Prostate gland (tissue), 2 donors: ENCODE measurements at regions not wholly inside any gene's neighbourhood (a gene's known extent, or its start where the extent isn't known, plus 50 kb on each side); places are given as distances from the start of the nearest gene placed in this dataset.

Source experiments
- DNase-seq: peaks from one replicate; pipeline ENCODE4 v3.0.0-alpha.2; 2019; ENCODE audit warnings: low spot score
- H3K27ac ChIP-seq, 2 donors: fragments of 200-600 bp; sonication (generic); 2 replicates each; pipeline ENCODE4 v1.5.1; 2017 to 2019
- H3K27me3 ChIP-seq: fragments of 200-600 bp; sonication (generic); replicated peaks from 2 replicates; pipeline ENCODE4 v1.5.1; 2019; ENCODE audit not compliant: insufficient read depth
- H3K36me3 ChIP-seq, 2 donors: fragments of 200-600 bp; sonication (generic); 1 replicate in 1 of 2; 2 replicates in 1 of 2; pipeline versions ENCODE4 v1.5.1 to v1.8.1; 2017 to 2019
- H3K4me1 ChIP-seq: fragments of 200-600 bp; sonication (generic); replicated peaks from 2 replicates; pipeline ENCODE4 v1.5.1; 2019
- H3K4me3 ChIP-seq, 2 donors: fragments of 200-600 bp; sonication (generic); 2 replicates each; pipeline ENCODE4 v1.5.1; 2017 to 2019
- H3K9me3 ChIP-seq: fragments of 200-600 bp; sonication (generic); 2 replicates; pipeline ENCODE4 v1.5.1; 2017
- POLR2A ChIP-seq: fragments of 450-650 bp; IDR thresholded peaks from one replicate; pipeline ENCODE4 v1.6.1; 2016; ENCODE audit warnings: antibody characterized with exemption, mild to moderate bottlenecking
- POLR2AphosphoS5 ChIP-seq: sonication (generic); formaldehyde crosslinking; IDR thresholded peaks from one replicate; pipeline ENCODE4 v1.6.1; 2017; ENCODE audit warnings: antibody characterized with exemption
- WGBS: methylation state at CpG from one replicate; pipeline ENCODE4 v1.1.5; 2018; 5-methylcytosine and 5-hydroxymethylcytosine counted together
- intact Hi-C: fragments of 100-400 bp; cut with DNase I; formaldehyde crosslinking; loops from one replicate; pipeline ENCODE4 v1.14.2; 2022
- TF ChIP-seq, protein P1 (sequence below), 4 experiments: fragments of 200-600 bp in 2 of 4; fragments of 450-650 bp in 2 of 4; sonication (generic) in 2 of 4; IDR thresholded peaks; 1 replicate in 3 of 4; 2 replicates in 1 of 4; pipeline ENCODE4 v1.5.1; 2016 to 2019; ENCODE audit warnings: antibody characterized with exemption in 4 of 4, mild to moderate bottlenecking in 2 of 4, moderate library complexity in 2 of 4

GRCh38 chr13:73722120-73722519, 412.1 kb downstream of the KLF12 start:
- H3K27me3 ChIP-seq, result no peaks in the 10 kb centered on the region
- no peak overlapping the region for H3K4me3 ChIP-seq
- no peaks in the 10 kb centered on the region for H3K9me3 ChIP-seq
- no peaks in the 10 kb centered on the region for H3K4me1 ChIP-seq
- H3K36me3 ChIP-seq, result no peaks in the 10 kb centered on the region
- 39% methylated on average over 1 of the region's 1 CpG for WGBS
- H3K27ac ChIP-seq, result no peak overlapping the region
- intact Hi-C loops, result no loop called here
- TF ChIP-seq POLR2AphosphoS5, result no peak
- TF ChIP-seq, protein P1, sequence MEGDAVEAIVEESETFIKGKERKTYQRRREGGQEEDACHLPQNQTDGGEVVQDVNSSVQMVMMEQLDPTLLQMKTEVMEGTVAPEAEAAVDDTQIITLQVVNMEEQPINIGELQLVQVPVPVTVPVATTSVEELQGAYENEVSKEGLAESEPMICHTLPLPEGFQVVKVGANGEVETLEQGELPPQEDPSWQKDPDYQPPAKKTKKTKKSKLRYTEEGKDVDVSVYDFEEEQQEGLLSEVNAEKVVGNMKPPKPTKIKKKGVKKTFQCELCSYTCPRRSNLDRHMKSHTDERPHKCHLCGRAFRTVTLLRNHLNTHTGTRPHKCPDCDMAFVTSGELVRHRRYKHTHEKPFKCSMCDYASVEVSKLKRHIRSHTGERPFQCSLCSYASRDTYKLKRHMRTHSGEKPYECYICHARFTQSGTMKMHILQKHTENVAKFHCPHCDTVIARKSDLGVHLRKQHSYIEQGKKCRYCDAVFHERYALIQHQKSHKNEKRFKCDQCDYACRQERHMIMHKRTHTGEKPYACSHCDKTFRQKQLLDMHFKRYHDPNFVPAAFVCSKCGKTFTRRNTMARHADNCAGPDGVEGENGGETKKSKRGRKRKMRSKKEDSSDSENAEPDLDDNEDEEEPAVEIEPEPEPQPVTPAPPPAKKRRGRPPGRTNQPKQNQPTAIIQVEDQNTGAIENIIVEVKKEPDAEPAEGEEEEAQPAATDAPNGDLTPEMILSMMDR (IDR thresholded peaks at IDR 0.05), result no peak
- TF ChIP-seq POLR2A, result no peak
- no peak for DNase-seq

- WGBS, result 99% methylated on average over 4 of the region's 4 CpGs
- no peaks in the 10 kb centered on the region for H3K9me3 ChIP-seq
- TF ChIP-seq POLR2AphosphoS5, result no peak
- H3K4me1 ChIP-seq, result no peaks in the 10 kb centered on the region
- H3K4me3 ChIP-seq, result no peak overlapping the region
- no peaks in the 10 kb centered on the region for H3K27me3 ChIP-seq
- intact Hi-C loops, result no loop called here
- no peaks in the 10 kb centered on the region for H3K36me3 ChIP-seq
- no peak overlapping the region for H3K27ac ChIP-seq
- DNase-seq, result no peak
Observed at GRCh38 chr13:73721571-73721970, 412.6 kb downstream of the KLF12 start.

- TF ChIP-seq POLR2AphosphoS5 (no peak), POLR2A (no peak)
- TF ChIP-seq, protein P1 (IDR thresholded peaks at IDR 0.05), result no peak
Observed at GRCh38 chr13:73720216-73720840, 413.9 kb downstream of the KLF12 start.

GRCh38 chr13:73718246-73718645, 416.0 kb downstream of the KLF12 start:
- intact Hi-C loops, result no loop called here
- H3K36me3 ChIP-seq, result no peaks in the 10 kb centered on the region
- no peak for DNase-seq
- TF ChIP-seq, protein P1 (IDR thresholded peaks at IDR 0.05), result no peak
- TF ChIP-seq POLR2A (no peak), POLR2AphosphoS5 (no peak)
- no peaks in the 10 kb centered on the region for H3K9me3 ChIP-seq
- no peaks in the 10 kb centered on the region for H3K27me3 ChIP-seq
- 93% methylated on average over 6 of the region's 6 CpGs for WGBS
- H3K4me1 ChIP-seq, result no peaks in the 10 kb centered on the region
- H3K4me3 ChIP-seq, result no peak overlapping the region
- no peak overlapping the region for H3K27ac ChIP-seq

More at GRCh38 chr13:73720216-73720840, 413.9 kb downstream of the KLF12 start:
- 94% methylated on average over 5 of the region's 5 CpGs for WGBS
- intact Hi-C loops, result no loop called here
- Histone ChIP-seq H3K36me3 (no peaks in the 10 kb centered on the region), H3K27me3 (no peaks in the 10 kb centered on the region), H3K27ac (no peak overlapping the region), H3K9me3 (no peaks in the 10 kb centered on the region), H3K4me3 (no peak overlapping the region), H3K4me1 (no peaks in the 10 kb centered on the region)
- DNase-seq, result no peak

DNA sequence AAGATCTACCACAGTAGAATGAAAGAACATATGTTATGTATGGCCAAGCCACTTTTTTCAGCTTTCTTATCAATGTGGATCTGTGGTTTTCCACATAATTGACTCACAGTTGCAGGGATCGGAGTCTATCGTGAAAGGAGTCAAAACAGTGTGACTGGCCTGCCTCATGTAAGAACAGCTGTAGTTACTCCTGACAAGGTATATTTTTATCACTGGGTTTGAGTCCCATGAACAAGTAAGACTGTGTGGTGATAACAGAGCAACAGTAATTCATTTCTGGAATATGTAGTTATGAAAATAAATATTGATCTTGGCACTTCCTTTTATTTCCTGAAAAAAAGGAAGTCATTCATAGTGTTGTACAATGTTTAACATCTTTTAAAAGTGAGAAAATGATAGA, 416.6 kb downstream of the KLF12 start:
- 20% methylated on average over 2 of the region's 2 CpGs for WGBS
- DNase-seq, result no peak

More for the DNA sequence above, 416.6 kb downstream of the KLF12 start:
- no peak for TF ChIP-seq POLR2AphosphoS5
- TF ChIP-seq POLR2A, result no peak
- TF ChIP-seq, protein P1 (IDR thresholded peaks at IDR 0.05), result no peak
- Histone ChIP-seq H3K4me3 (no peak overlapping the region), H3K27me3 (no peaks in the 10 kb centered on the region), H3K4me1 (no peaks in the 10 kb centered on the region), H3K36me3 (no peaks in the 10 kb centered on the region), H3K9me3 (no peaks in the 10 kb centered on the region), H3K27ac (no peak overlapping the region)
- intact Hi-C loops, result no loop called here
